H1 (cell line): ENCODE measurements at regions not wholly inside any gene's neighbourhood (a gene's known extent, or its start where the extent isn't known, plus 50 kb on each side); places are given as distances from the start of the nearest gene placed in this dataset.

Experiments used
- CREB1 ChIP-seq: IDR thresholded peaks from 2 replicates; pipeline ENCODE4 v1.6.1; 2012; ENCODE audit warnings: inconsistent platforms
- NRF1 ChIP-seq: IDR thresholded peaks from 2 replicates; pipeline ENCODE4 v1.6.1; 2011; ENCODE audit warnings: mild to moderate bottlenecking, low read depth, low read length, improper control_type of control experiment
- TF ChIP-seq, protein P1 (sequence below): fragments of 300-600 bp; sonication (generic); IDR thresholded peaks from 2 replicates; pipeline ENCODE4 v1.7.1; 2012; ENCODE audit warnings: low read length, moderate library complexity, mild to moderate bottlenecking, inconsistent platforms; ENCODE audit not compliant: insufficient replicate concordance

GRCh38 chr10:85508159-85508558, 858.4 kb downstream of the GRID1 start (continued):
- TF ChIP-seq, protein P1, sequence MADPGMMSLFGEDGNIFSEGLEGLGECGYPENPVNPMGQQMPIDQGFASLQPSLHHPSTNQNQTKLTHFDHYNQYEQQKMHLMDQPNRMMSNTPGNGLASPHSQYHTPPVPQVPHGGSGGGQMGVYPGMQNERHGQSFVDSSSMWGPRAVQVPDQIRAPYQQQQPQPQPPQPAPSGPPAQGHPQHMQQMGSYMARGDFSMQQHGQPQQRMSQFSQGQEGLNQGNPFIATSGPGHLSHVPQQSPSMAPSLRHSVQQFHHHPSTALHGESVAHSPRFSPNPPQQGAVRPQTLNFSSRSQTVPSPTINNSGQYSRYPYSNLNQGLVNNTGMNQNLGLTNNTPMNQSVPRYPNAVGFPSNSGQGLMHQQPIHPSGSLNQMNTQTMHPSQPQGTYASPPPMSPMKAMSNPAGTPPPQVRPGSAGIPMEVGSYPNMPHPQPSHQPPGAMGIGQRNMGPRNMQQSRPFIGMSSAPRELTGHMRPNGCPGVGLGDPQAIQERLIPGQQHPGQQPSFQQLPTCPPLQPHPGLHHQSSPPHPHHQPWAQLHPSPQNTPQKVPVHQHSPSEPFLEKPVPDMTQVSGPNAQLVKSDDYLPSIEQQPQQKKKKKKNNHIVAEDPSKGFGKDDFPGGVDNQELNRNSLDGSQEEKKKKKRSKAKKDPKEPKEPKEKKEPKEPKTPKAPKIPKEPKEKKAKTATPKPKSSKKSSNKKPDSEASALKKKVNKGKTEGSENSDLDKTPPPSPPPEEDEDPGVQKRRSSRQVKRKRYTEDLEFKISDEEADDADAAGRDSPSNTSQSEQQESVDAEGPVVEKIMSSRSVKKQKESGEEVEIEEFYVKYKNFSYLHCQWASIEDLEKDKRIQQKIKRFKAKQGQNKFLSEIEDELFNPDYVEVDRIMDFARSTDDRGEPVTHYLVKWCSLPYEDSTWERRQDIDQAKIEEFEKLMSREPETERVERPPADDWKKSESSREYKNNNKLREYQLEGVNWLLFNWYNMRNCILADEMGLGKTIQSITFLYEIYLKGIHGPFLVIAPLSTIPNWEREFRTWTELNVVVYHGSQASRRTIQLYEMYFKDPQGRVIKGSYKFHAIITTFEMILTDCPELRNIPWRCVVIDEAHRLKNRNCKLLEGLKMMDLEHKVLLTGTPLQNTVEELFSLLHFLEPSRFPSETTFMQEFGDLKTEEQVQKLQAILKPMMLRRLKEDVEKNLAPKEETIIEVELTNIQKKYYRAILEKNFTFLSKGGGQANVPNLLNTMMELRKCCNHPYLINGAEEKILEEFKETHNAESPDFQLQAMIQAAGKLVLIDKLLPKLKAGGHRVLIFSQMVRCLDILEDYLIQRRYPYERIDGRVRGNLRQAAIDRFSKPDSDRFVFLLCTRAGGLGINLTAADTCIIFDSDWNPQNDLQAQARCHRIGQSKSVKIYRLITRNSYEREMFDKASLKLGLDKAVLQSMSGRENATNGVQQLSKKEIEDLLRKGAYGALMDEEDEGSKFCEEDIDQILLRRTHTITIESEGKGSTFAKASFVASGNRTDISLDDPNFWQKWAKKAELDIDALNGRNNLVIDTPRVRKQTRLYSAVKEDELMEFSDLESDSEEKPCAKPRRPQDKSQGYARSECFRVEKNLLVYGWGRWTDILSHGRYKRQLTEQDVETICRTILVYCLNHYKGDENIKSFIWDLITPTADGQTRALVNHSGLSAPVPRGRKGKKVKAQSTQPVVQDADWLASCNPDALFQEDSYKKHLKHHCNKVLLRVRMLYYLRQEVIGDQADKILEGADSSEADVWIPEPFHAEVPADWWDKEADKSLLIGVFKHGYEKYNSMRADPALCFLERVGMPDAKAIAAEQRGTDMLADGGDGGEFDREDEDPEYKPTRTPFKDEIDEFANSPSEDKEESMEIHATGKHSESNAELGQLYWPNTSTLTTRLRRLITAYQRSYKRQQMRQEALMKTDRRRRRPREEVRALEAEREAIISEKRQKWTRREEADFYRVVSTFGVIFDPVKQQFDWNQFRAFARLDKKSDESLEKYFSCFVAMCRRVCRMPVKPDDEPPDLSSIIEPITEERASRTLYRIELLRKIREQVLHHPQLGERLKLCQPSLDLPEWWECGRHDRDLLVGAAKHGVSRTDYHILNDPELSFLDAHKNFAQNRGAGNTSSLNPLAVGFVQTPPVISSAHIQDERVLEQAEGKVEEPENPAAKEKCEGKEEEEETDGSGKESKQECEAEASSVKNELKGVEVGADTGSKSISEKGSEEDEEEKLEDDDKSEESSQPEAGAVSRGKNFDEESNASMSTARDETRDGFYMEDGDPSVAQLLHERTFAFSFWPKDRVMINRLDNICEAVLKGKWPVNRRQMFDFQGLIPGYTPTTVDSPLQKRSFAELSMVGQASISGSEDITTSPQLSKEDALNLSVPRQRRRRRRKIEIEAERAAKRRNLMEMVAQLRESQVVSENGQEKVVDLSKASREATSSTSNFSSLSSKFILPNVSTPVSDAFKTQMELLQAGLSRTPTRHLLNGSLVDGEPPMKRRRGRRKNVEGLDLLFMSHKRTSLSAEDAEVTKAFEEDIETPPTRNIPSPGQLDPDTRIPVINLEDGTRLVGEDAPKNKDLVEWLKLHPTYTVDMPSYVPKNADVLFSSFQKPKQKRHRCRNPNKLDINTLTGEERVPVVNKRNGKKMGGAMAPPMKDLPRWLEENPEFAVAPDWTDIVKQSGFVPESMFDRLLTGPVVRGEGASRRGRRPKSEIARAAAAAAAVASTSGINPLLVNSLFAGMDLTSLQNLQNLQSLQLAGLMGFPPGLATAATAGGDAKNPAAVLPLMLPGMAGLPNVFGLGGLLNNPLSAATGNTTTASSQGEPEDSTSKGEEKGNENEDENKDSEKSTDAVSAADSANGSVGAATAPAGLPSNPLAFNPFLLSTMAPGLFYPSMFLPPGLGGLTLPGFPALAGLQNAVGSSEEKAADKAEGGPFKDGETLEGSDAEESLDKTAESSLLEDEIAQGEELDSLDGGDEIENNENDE = no peak
- TF ChIP-seq CREB1 (no peak), NRF1 (no peak)
- TF ChIP-seq, all 59 proteins: peak for 0
